ENCODE measurements at regions not wholly inside any gene's neighbourhood (a gene's known extent, or its start where the extent isn't known, plus 50 kb on each side); places are given as distances from the start of the nearest gene placed in this dataset.

GRCh38 chr19:27767234-27767633 lies 1445.7 kb downstream of the UQCRFS1 start:
- no peak for DNase-seq
- 84 to 96% (median 92%) methylated on average over 8 of the region's 8 CpGs for WGBS, 3 donors
- TF ChIP-seq CTCF (IDR thresholded peaks at IDR 0.05): no peak
- no peak for TF ChIP-seq POLR2A (IDR thresholded peaks at IDR 0.05)
- no peak for TF ChIP-seq EP300 (IDR thresholded peaks at IDR 0.05)

GRCh38 chr19:27765912-27766725 lies 1446.8 kb downstream of the UQCRFS1 start:
- no peaks in the 10 kb centered on the region for H3K27me3 ChIP-seq
- TF ChIP-seq CTCF (IDR thresholded peaks at IDR 0.05) (no peak), EP300 (IDR thresholded peaks at IDR 0.05) (no peak), POLR2A (IDR thresholded peaks at IDR 0.05) (no peak)
- intact Hi-C loops (cut with DNase I): no loop called here
- H3K36me3 ChIP-seq: no peaks in the 10 kb centered on the region
- H3K27ac ChIP-seq: no peak overlapping the region
- WGBS, 3 donors: 89 to 90% (median 90%) methylated on average over 12 of the region's 12 CpGs
- H3K4me3 ChIP-seq: no peak overlapping the region
- H3K4me1 ChIP-seq (ENCODE audit: insufficient read depth): no peaks in the 10 kb centered on the region
- no peak for DNase-seq
- H3K9me3 ChIP-seq: peaks cover 0 to 5% of the 10 kb centered on the region in 2 donors

More at GRCh38 chr19:27767234-27767633, 1445.7 kb downstream of the UQCRFS1 start:
- no peaks in the 10 kb centered on the region for H3K27me3 ChIP-seq
- peaks cover 0 to 5% of the 10 kb centered on the region in 2 donors for H3K9me3 ChIP-seq
- H3K4me3 ChIP-seq: no peak overlapping the region
- no peaks in the 10 kb centered on the region for H3K36me3 ChIP-seq
- H3K4me1 ChIP-seq (ENCODE audit: insufficient read depth): no peaks in the 10 kb centered on the region
- H3K27ac ChIP-seq: no peak overlapping the region
- intact Hi-C loops (cut with DNase I): no loop called here

- DNase-seq: no peak
- no peaks in the 10 kb centered on the region for H3K4me1 ChIP-seq (ENCODE audit: insufficient read depth)
- H3K27ac ChIP-seq: no peak overlapping the region
- H3K27me3 ChIP-seq: no peaks in the 10 kb centered on the region
- H3K4me3 ChIP-seq: no peak overlapping the region
- no peaks in the 10 kb centered on the region for H3K36me3 ChIP-seq
- WGBS, 3 donors: 80 to 92% (median 88%) methylated on average over 7 of the region's 7 CpGs
- TF ChIP-seq EP300 (IDR thresholded peaks at IDR 0.05): no peak
- intact Hi-C loops (cut with DNase I): no loop called here
- H3K9me3 ChIP-seq: no peaks in the 10 kb centered on the region
These were observed 1447.6 kb downstream of the UQCRFS1 start for GRCh38 chr19:27765397-27765796.

GRCh38 chr19:27764186-27764804 lies 1448.7 kb downstream of the UQCRFS1 start:
- TF ChIP-seq POLR2A (IDR thresholded peaks at IDR 0.05) (no peak), EP300 (IDR thresholded peaks at IDR 0.05) (no peak), CTCF (IDR thresholded peaks at IDR 0.05) (no peak)
- no peak for DNase-seq
- H3K27me3 ChIP-seq: no peaks in the 10 kb centered on the region
- WGBS, 3 donors: 82 to 95% (median 94%) methylated on average over 5 of the region's 5 CpGs
- no peak overlapping the region for H3K4me3 ChIP-seq
- H3K36me3 ChIP-seq: no peaks in the 10 kb centered on the region
- intact Hi-C loops (cut with DNase I): no loop called here
- no peaks in the 10 kb centered on the region for H3K9me3 ChIP-seq
- H3K27ac ChIP-seq: no peak overlapping the region
- H3K4me1 ChIP-seq (ENCODE audit: insufficient read depth): no peaks in the 10 kb centered on the region

GRCh38 chr19:27762933-27763332 lies 1450.0 kb downstream of the UQCRFS1 start:
- intact Hi-C loops (cut with DNase I): no loop called here
- 82 to 89% (median 83%) methylated on average over 4 of the region's 4 CpGs for WGBS, 3 donors
- no peaks in the 10 kb centered on the region for H3K9me3 ChIP-seq

More at GRCh38 chr19:27762933-27763332, 1450.0 kb downstream of the UQCRFS1 start:
- Histone ChIP-seq H3K4me3 (no peak overlapping the region), H3K36me3 (no peaks in the 10 kb centered on the region), H3K4me1 (ENCODE audit: insufficient read depth) (no peaks in the 10 kb centered on the region), H3K27me3 (no peaks in the 10 kb centered on the region), H3K27ac (no peak overlapping the region)
- TF ChIP-seq CTCF (IDR thresholded peaks at IDR 0.05): no peak
- no peak for TF ChIP-seq POLR2A (IDR thresholded peaks at IDR 0.05)
- no peak for TF ChIP-seq EP300 (IDR thresholded peaks at IDR 0.05)
- no peak for DNase-seq
